OCI-LY7 (cell line): ENCODE measurements at regions not wholly inside any gene's neighbourhood (a gene's known extent, or its start where the extent isn't known, plus 50 kb on each side); places are given as distances from the start of the nearest gene placed in this dataset.

ENCODE experiments used
- BruUV-seq: library from RNA; stranded (reverse); fragments of 400-500 nt; replicated peaks from 2 replicates; lab custom pipeline; 2021; lab: Mats Ljungman, UMichigan
- CTCF ChIA-PET: fragments of 300-600 bp; sonication (Branson Sonifier 250); formaldehyde crosslinking; loops from one replicate; lab custom pipeline; 2022; ENCODE audit warnings: antibody characterized with exemption; ENCODE audit not compliant: unreplicated experiment; lab: Charles Lee
- POLR2A ChIA-PET: fragments of 300-600 bp; sonication (Branson Sonifier 250); formaldehyde crosslinking; loops from one replicate; lab custom pipeline; 2022; ENCODE audit warnings: antibody characterized with exemption; lab: Charles Lee
- DNase-seq: peaks from one replicate; pipeline ENCODE4 v3.0.0-alpha.2; 2015; ENCODE audit warnings: low spot score
- H2AFZ ChIP-seq: fragments of 200-600 bp; sonication (generic), shearing (Covaris generic); 2 replicates; pipeline ENCODE4 v1.6.1; 2014; ENCODE audit warnings: mild to moderate bottlenecking, antibody characterized with exemption, low read length, moderate library complexity
- H3K27ac ChIP-seq: fragments of 200-600 bp; sonication (generic); 2 replicates; pipeline ENCODE4 v1.5.1; 2014; ENCODE audit warnings: mixed run types, low read depth, mild to moderate bottlenecking, moderate library complexity, low read length, inconsistent platforms; ENCODE audit not compliant: poor library complexity, severe bottlenecking
- H3K36me3 ChIP-seq: fragments of 200-600 bp; sonication (generic); 2 replicates; pipeline ENCODE4 v1.6.1; 2014; ENCODE audit warnings: mild to moderate bottlenecking, antibody characterized with exemption, low read length, moderate library complexity, mixed read lengths; ENCODE audit not compliant: insufficient read depth
- H3K4me1 ChIP-seq: fragments of 200-600 bp; sonication (generic); 2 replicates; pipeline ENCODE4 v1.5.1; 2014; ENCODE audit warnings: mild to moderate bottlenecking, low read length; ENCODE audit not compliant: insufficient read depth, poor library complexity, severe bottlenecking
- H3K4me2 ChIP-seq: fragments of 200-600 bp; sonication (generic); 2 replicates; pipeline ENCODE4 v1.6.1; 2014; ENCODE audit warnings: mild to moderate bottlenecking, low read length
- H3K4me3 ChIP-seq: fragments of 200-600 bp; sonication (generic); 2 replicates; pipeline ENCODE4 v1.5.1; 2014; ENCODE audit warnings: mild to moderate bottlenecking, low read depth, low read length; ENCODE audit not compliant: poor library complexity, severe bottlenecking
- H3K79me2 ChIP-seq: fragments of 200-600 bp; sonication (generic); 2 replicates; pipeline ENCODE4 v1.6.1; 2016; ENCODE audit warnings: low read depth, mild to moderate bottlenecking, low read length, moderate library complexity, mixed read lengths; ENCODE audit not compliant: insufficient read depth
- H3K9me2 ChIP-seq: fragments of 200-600 bp; sonication (generic); 2 replicates; pipeline ENCODE4 v1.6.1; 2016; ENCODE audit warnings: mild to moderate bottlenecking, low read length, mixed read lengths; ENCODE audit not compliant: insufficient read depth
- H3K9me3 ChIP-seq: fragments of 200-600 bp; sonication (generic); 2 replicates; pipeline ENCODE4 v1.6.1; 2014; ENCODE audit warnings: mild to moderate bottlenecking, mixed run types, low read length, mixed read lengths
- H4K20me1 ChIP-seq: fragments of 200-600 bp; sonication (generic); 2 replicates; pipeline ENCODE4 v1.6.1; 2014; ENCODE audit warnings: mild to moderate bottlenecking, antibody characterized with exemption, low read length, moderate library complexity, mixed read lengths; ENCODE audit not compliant: insufficient read depth
- CTCF ChIP-seq: fragments of 200-600 bp; sonication (generic); conservative IDR thresholded peaks from 2 replicates; pipeline ENCODE4 v1.5.1; 2014; ENCODE audit warnings: mild to moderate bottlenecking, antibody characterized with exemption, low read length, moderate library complexity, mixed read lengths
- EZH2phosphoT487 ChIP-seq: fragments of 200-600 bp; sonication (generic); IDR thresholded peaks from 2 replicates; pipeline ENCODE4 v1.6.1; 2018; ENCODE audit warnings: low read depth, borderline replicate concordance, mild to moderate bottlenecking, mixed run types, antibody characterized with exemption, low read length, moderate library complexity, mixed read lengths
- intact Hi-C: fragments of 100-400 bp; cut with micrococcal nuclease; formaldehyde crosslinking; loops from one replicate; pipeline ENCODE4 v1.10.0; 2022; ENCODE audit not compliant: unreplicated experiment

- H3K36me3 ChIP-seq = no peaks in the 10 kb centered on the region
- CTCF ChIA-PET = no interaction called here
- no peak overlapping the region for H3K4me2 ChIP-seq
- intact Hi-C loops = no loop called here
- no peaks in the 10 kb centered on the region for H3K79me2 ChIP-seq
- TF ChIP-seq CTCF (no peak), EZH2phosphoT487 (no peak)
- no peaks in the 10 kb centered on the region for H4K20me1 ChIP-seq
- DNase-seq = no peak
- H2AFZ ChIP-seq = no peak overlapping the region
- no TSS peak for BruUV-seq
- no peak overlapping the region for H3K4me3 ChIP-seq
- H3K9me3 ChIP-seq = no peaks in the 10 kb centered on the region
- H3K9me2 ChIP-seq = no peaks in the 10 kb centered on the region
- no peaks in the 10 kb centered on the region for H3K4me1 ChIP-seq
- no peak overlapping the region for H3K27ac ChIP-seq
- POLR2A ChIA-PET = interaction anchor here (0.6 kb wide), 2 partner anchors 9 to 534 kb away, joined by 3 read pairs; no protein-coding TSS in a partner anchor
These were observed 234.2 kb upstream of the ANKRD50 start for GRCh38 chr4:124946696-124947095.

GRCh38 chr4:124945422-124945821, 232.9 kb upstream of the ANKRD50 start:
- TF ChIP-seq CTCF (no peak), EZH2phosphoT487 (no peak)
- H3K27ac ChIP-seq = no peak overlapping the region
- POLR2A ChIA-PET = interaction anchor here (1.8 kb wide), 1 partner anchor 9 kb away, joined by 4 read pairs; no protein-coding TSS in a partner anchor
- H2AFZ ChIP-seq = no peak overlapping the region
- H3K79me2 ChIP-seq = no peaks in the 10 kb centered on the region
- H3K9me3 ChIP-seq = no peaks in the 10 kb centered on the region
- CTCF ChIA-PET = no interaction called here
- no peak overlapping the region for H3K4me3 ChIP-seq
- H3K4me2 ChIP-seq = no peak overlapping the region
- no peak for DNase-seq
- H4K20me1 ChIP-seq = no peaks in the 10 kb centered on the region
- no peaks in the 10 kb centered on the region for H3K9me2 ChIP-seq
- no TSS peak for BruUV-seq
- H3K36me3 ChIP-seq = no peaks in the 10 kb centered on the region
- H3K4me1 ChIP-seq = no peaks in the 10 kb centered on the region
- intact Hi-C loops = no loop called here

GRCh38 chr4:124943938-124944337, 231.4 kb upstream of the ANKRD50 start:
- Histone ChIP-seq H3K4me3 (no peak overlapping the region), H3K27ac (no peak overlapping the region), H3K79me2 (no peaks in the 10 kb centered on the region), H3K4me1 (no peaks in the 10 kb centered on the region), H4K20me1 (no peaks in the 10 kb centered on the region), H3K4me2 (no peak overlapping the region), H3K9me3 (no peaks in the 10 kb centered on the region), H3K36me3 (no peaks in the 10 kb centered on the region), H2AFZ (no peak overlapping the region), H3K9me2 (no peaks in the 10 kb centered on the region)
- ChIA-PET CTCF (no interaction called here), POLR2A (interaction anchor here (1.8 kb wide), 1 partner anchor 10 kb away, joined by 4 read pairs; no protein-coding TSS in a partner anchor)
- intact Hi-C loops = no loop called here
- DNase-seq = no peak
- TF ChIP-seq EZH2phosphoT487 = no peak
- TF ChIP-seq CTCF = no peak
- no TSS peak for BruUV-seq
